Esophagus (tissue), 2 donors: ENCODE measurements at regions not wholly inside any gene's neighbourhood (a gene's known extent, or its start where the extent isn't known, plus 50 kb on each side); places are given as distances from the start of the nearest gene placed in this dataset.
"Not testable (repeated sequence)": the region's sequence is repeated elsewhere in the genome, so short reads cannot be mapped to it uniquely, and the experiment has no call there.

Source experiments
- H3K27ac ChIP-seq, 2 donors: one replicate each; pipeline ENCODE4 v1.5.1; 2013; ENCODE audit warnings: low read depth in 2 of 2, mild to moderate bottlenecking in 2 of 2, inconsistent platforms in 1 of 2, low read length in 1 of 2, moderate library complexity in 1 of 2
- H3K27me3 ChIP-seq, 2 donors: one replicate each; pipeline ENCODE4 v1.6.1; 2013; ENCODE audit warnings: low read length in 2 of 2, control low read depth in 1 of 2, mild to moderate bottlenecking in 1 of 2; ENCODE audit not compliant: insufficient read depth in 2 of 2, control insufficient read depth in 1 of 2
- H3K36me3 ChIP-seq, 2 donors: one replicate each; pipeline ENCODE4 v1.6.1; 2013; ENCODE audit warnings: low read length in 1 of 2; ENCODE audit not compliant: control insufficient read depth in 2 of 2, insufficient read depth in 2 of 2
- H3K4me1 ChIP-seq, 2 donors: one replicate each; pipeline ENCODE4 v1.6.1; 2013; ENCODE audit warnings: low read length in 1 of 2; ENCODE audit not compliant: control insufficient read depth in 2 of 2, insufficient read depth in 2 of 2
- H3K4me3 ChIP-seq, 2 donors: one replicate each; pipeline ENCODE4 v1.5.1; 2013; ENCODE audit warnings: low read length in 2 of 2, mild to moderate bottlenecking in 2 of 2, low read depth in 1 of 2, moderate library complexity in 1 of 2
- H3K9me3 ChIP-seq, 2 donors: one replicate each; pipeline ENCODE4 v1.6.1; 2013; ENCODE audit warnings: mild to moderate bottlenecking in 2 of 2, low read depth in 1 of 2, low read length in 1 of 2, moderate library complexity in 1 of 2; ENCODE audit not compliant: control insufficient read depth in 2 of 2, insufficient read depth in 1 of 2
- WGBS, 2 donors: extraction: QIAGEN DNeasy Blood & Tissue Kit; methylation state at CpG; one replicate each; pipeline ENCODE4 v1.1.7; 2013; 5-methylcytosine and 5-hydroxymethylcytosine counted together
- donor health status: healthy with polysubstance abuse.
- donor health status: Bipolar disorder and iron deficiency.

DNA sequence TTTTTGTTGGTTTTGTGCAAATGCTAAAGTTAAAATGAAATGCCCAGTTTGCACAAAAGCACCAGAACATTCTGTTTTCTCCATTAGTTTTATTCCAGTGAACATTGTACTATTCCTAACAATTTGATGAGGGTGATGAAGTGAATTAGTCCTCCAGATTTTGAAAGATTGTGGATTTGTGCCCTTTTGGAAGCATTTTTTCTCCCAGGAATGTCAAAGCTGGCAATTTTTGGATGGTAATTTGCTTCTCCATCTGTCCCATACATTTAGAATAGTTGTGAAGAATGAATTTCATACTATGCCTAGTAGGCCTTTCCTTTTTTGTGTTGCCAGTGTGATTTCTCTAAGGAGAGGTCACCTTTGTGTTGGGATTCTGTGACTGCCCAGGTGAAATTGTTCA, 797.2 kb downstream of the BCKDHB start:
- no peak overlapping the region for H3K27ac ChIP-seq
- H3K36me3 ChIP-seq = no peaks in the 10 kb centered on the region
- H3K4me3 ChIP-seq = no peak overlapping the region
- H3K9me3 ChIP-seq = peaks cover 0 to 7% of the 10 kb centered on the region in 2 donors
- H3K27me3 ChIP-seq = no peaks in the 10 kb centered on the region
- no peaks in the 10 kb centered on the region for H3K4me1 ChIP-seq

DNA sequence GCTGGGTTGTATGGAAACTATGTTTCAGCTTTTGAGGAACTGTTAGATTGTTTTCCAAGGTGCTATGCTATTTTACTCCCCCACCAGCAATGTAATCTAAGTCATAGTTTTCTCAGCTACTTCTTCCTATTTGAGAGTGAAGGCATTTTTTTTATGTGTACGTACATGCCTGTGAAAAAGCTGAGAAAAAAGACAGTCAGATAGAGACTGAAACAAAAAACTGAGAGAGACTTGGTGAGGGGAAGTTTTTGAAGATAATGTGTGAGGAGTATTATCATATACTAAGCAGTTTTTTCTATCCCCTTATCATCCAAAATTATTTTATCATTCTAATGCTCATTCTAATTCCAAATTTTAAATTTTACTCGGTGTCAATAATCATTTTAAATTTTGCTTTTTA, 780.0 kb downstream of the BCKDHB start:
- Histone ChIP-seq H3K27ac (no peak overlapping the region), H3K9me3 (no peaks in the 10 kb centered on the region), H3K4me1 (no peaks in the 10 kb centered on the region), H3K4me3 (no peak overlapping the region), H3K36me3 (no peaks in the 10 kb centered on the region), H3K27me3 (no peaks in the 10 kb centered on the region)
- WGBS, 2 donors = 72 to 81% methylated on average over 2 of the region's 2 CpGs

- WGBS, 2 donors = 19 to 46% methylated on average over 1 of the region's 1 CpG
Observed at GRCh38 chr6:80872951-80873308, 766.5 kb downstream of the BCKDHB start.

GRCh38 chr6:80872199-80872950, 765.9 kb downstream of the BCKDHB start:
- H3K9me3 ChIP-seq = no peaks in the 10 kb centered on the region
- no peaks in the 10 kb centered on the region for H3K4me1 ChIP-seq
- WGBS, 2 donors = 87 to 89% methylated on average over 3 of the region's 3 CpGs
- no peaks in the 10 kb centered on the region for H3K27me3 ChIP-seq
- no peak overlapping the region for H3K27ac ChIP-seq
- H3K4me3 ChIP-seq = no peak overlapping the region
- no peaks in the 10 kb centered on the region for H3K36me3 ChIP-seq

More at GRCh38 chr6:80872951-80873308, 766.5 kb downstream of the BCKDHB start:
- Histone ChIP-seq H3K36me3 (no peaks in the 10 kb centered on the region), H3K27me3 (no peaks in the 10 kb centered on the region), H3K4me3 (no peak overlapping the region), H3K27ac (no peak overlapping the region), H3K9me3 (no peaks in the 10 kb centered on the region), H3K4me1 (no peaks in the 10 kb centered on the region)

DNA sequence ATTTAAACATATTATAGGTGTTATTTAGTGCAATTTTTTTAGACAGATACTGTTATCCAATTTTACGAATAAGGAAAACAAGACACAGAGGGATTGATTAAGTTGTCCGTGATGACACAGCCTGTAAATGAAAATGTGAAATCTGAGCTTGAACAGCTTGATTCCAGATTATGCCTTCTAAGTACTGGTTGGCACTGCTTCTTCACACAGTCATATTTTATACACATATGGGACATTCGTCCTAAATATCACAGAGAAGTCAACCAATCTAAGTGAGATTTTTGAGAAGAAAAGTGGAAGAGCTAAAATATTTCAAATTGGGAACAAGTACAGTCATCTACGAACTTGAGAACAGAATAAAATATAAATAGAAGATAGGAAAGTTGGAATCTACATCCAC, 756.3 kb downstream of the BCKDHB start:
- no peaks in the 10 kb centered on the region for H3K9me3 ChIP-seq
- WGBS, 2 donors = 77 to 79% methylated on average over 4 of the region's 4 CpGs
- H3K4me1 ChIP-seq = no peaks in the 10 kb centered on the region

GRCh38 chr6:80860107-80860506, 753.6 kb downstream of the BCKDHB start:
- WGBS, 2 donors = 90 to 96% methylated on average over 2 of the region's 2 CpGs
- H3K27me3 ChIP-seq = no peaks in the 10 kb centered on the region
- H3K4me1 ChIP-seq = no peaks in the 10 kb centered on the region
- no peak overlapping the region for H3K27ac ChIP-seq
- H3K4me3 ChIP-seq = no peak overlapping the region
- no peaks in the 10 kb centered on the region for H3K36me3 ChIP-seq
- no peaks in the 10 kb centered on the region for H3K9me3 ChIP-seq

More for the DNA sequence above, 756.3 kb downstream of the BCKDHB start:
- no peak overlapping the region for H3K27ac ChIP-seq
- no peaks in the 10 kb centered on the region for H3K27me3 ChIP-seq
- H3K4me3 ChIP-seq = no peak overlapping the region
- no peaks in the 10 kb centered on the region for H3K36me3 ChIP-seq

GRCh38 chr6:80847973-80848372, 741.5 kb downstream of the BCKDHB start:
- 92 to 93% methylated on average over 12 of the region's 12 CpGs for WGBS, 2 donors

DNA sequence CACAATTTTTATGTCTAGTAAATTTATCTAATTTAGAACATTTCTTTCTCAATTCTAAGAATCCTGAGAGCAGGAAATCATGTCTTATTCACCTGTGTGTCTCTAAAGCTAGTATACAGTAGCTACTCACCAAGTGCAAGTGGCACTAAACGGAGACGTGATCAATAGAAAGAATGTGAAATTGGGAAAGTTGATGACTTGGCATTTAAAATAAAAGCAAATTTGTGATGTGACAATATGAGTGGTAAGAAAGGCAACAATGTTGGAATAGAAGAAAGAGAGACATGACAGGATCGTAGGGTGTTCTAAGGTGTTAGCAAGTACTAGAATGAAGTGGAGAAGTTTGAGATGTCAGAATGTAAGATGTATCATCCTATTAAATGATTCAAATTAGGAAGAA, 725.9 kb downstream of the BCKDHB start:
- Histone ChIP-seq H3K27me3 (no peaks in the 10 kb centered on the region), H3K27ac (no peak overlapping the region), H3K36me3 (no peaks in the 10 kb centered on the region), H3K9me3 (no peaks in the 10 kb centered on the region), H3K4me3 (no peak overlapping the region), H3K4me1 (no peaks in the 10 kb centered on the region)
- 90 to 96% methylated on average over 3 of the region's 3 CpGs for WGBS, 2 donors

More at GRCh38 chr6:80847973-80848372, 741.5 kb downstream of the BCKDHB start:
- H3K4me3 ChIP-seq, H3K9me3 ChIP-seq, H3K27me3 ChIP-seq, H3K27ac ChIP-seq, H3K4me1 ChIP-seq, H3K36me3 ChIP-seq: not testable (repeated sequence)

GRCh38 chr6:80793411-80793810, 686.9 kb downstream of the BCKDHB start:
- no peak overlapping the region for H3K4me3 ChIP-seq
- H3K27ac ChIP-seq = no peak overlapping the region
- H3K36me3 ChIP-seq = no peaks in the 10 kb centered on the region
- H3K27me3 ChIP-seq = no peaks in the 10 kb centered on the region
- no peaks in the 10 kb centered on the region for H3K9me3 ChIP-seq
- WGBS, 2 donors = 81 to 88% methylated on average over 2 of the region's 2 CpGs
- H3K4me1 ChIP-seq = no peaks in the 10 kb centered on the region

DNA sequence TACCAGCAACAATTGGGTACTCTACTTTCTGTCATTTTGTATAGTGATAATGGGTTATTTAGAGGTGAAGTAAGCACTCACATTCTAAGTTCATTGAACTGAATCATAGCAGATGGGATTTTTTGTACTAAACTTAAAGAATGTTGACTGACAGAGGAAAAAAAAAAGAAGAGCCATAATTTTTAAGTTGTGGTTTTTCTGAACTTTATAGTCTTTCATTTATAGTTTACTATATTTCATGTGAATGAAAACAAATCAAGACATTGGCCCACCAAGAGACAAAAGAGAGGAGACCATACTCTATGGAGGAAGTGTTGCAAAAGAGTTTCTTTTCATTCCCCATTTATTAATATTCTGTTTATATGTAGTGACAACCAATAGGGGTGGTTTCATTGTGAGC, 685.7 kb downstream of the BCKDHB start:
- H3K27ac ChIP-seq = no peak overlapping the region
- H3K36me3 ChIP-seq = no peaks in the 10 kb centered on the region
- H3K27me3 ChIP-seq = no peaks in the 10 kb centered on the region
- no peak overlapping the region for H3K4me3 ChIP-seq
- H3K9me3 ChIP-seq = no peaks in the 10 kb centered on the region
- no peaks in the 10 kb centered on the region for H3K4me1 ChIP-seq
